Fibroblast of upper back skin (primary cell): ENCODE measurements at regions not wholly inside any gene's neighbourhood (a gene's known extent, or its start where the extent isn't known, plus 50 kb on each side); places are given as distances from the start of the nearest gene placed in this dataset.
"Not testable (repeated sequence)": the region's sequence is repeated elsewhere in the genome, so short reads cannot be mapped to it uniquely, and the experiment has no call there.

Experiments used
- DNase-seq: peaks from one replicate; pipeline ENCODE4 v3.0.0-alpha.2; 2013

DNA sequence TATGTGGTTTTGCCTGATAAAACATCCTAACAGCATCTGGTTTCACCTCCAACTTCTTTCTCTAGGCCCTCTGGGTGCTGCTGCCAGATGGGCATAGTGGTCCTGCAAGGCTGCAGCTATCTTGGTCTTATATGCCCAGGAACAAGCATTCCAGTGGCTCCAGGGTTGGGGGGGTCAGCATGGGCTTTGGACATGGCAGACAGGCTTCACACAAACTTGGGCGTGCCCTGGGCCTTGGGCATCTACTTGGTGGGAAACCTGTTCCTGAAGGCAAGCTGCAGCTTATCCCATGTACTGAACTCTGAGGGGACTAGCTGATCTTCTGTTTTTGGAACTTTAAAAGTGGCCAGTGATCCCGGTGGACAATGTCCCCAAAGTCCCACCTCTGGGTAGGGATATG lies 54.9 kb upstream of the ZNF678 start:
- no peak for DNase-seq

DNA sequence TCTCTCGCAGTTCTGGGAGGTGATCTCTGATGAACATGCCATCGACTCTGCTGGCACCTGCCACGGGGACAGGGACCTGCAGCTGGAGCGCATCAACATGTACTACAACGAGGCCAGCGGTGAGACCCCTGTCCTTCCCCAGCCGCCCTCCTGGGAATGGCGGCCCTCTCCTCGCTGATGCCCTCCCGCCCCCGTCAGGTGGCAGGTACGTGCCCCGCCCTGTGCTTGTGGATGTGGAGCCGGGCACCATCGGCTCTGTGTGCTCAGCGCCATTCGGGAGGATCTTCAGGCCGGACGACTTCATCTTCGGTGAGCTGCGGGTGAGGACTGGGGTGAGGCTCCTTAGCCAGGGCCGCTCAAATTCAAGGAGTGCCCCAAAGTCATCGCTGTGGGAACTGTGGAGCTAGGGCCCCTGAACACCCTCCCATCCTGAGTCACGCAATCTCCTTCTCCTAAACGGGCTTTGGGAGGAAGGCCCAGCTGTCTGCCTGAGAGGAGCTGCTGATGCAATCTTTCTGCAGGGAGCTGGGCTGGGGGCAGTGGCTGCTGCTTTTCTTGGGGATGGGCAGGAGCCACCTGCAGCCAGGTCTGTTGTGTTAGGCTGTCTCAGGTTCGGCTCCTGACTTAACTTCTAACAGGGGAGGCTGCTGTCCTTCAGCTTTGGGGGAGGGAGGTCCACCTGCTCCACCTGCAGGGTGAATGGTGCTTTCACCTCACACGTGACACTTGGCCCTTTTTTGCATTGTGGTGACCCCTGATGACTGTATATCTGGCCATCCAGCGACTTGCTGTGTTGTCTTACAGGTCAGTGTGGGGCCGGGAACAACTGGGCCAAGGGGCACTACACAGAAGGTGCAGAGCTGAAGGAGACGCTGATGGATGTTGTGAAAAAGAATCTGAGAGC lies 56.6 kb upstream of the ZNF678 start:
- DNase-seq: not testable (repeated sequence)

DNA sequence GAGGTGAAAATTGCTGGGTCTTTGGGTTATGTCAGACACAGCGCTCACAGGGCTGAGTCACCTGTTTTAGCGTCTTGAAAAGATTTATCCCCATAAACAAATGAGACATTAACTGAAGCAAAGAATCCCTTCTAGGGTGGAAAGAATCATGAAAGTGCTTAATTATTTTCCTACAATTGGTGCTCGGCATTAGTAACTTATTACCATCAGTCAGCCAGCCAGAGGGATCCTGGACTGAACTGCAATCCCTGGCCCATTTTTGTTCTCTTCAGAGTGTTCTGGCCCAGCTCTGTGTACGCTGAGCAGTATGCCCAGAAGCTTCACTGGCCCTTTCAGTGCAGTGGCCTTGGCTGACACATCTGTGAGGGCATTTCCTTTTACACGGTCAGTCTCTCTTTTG lies 67.3 kb upstream of the ZNF678 start:
- DNase-seq: not testable (repeated sequence)

DNA sequence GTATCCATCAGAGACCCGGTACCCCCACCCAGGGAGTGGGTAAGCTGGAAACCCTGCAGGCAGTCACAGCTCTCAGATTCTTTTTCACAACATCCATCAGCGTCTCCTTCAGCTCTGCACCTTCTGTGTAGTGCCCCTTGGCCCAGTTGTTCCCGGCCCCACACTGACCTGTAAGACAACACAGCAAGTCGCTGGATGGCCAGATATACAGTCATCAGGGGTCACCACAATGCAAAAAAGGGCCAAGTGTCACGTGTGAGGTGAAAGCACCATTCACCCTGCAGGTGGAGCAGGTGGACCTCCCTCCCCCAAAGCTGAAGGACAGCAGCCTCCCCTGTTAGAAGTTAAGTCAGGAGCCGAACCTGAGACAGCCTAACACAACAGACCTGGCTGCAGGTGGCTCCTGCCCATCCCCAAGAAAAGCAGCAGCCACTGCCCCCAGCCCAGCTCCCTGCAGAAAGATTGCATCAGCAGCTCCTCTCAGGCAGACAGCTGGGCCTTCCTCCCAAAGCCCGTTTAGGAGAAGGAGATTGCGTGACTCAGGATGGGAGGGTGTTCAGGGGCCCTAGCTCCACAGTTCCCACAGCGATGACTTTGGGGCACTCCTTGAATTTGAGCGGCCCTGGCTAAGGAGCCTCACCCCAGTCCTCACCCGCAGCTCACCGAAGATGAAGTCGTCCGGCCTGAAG lies 69.3 kb upstream of the ZNF678 start:
- DNase-seq: not testable (repeated sequence)

DNA sequence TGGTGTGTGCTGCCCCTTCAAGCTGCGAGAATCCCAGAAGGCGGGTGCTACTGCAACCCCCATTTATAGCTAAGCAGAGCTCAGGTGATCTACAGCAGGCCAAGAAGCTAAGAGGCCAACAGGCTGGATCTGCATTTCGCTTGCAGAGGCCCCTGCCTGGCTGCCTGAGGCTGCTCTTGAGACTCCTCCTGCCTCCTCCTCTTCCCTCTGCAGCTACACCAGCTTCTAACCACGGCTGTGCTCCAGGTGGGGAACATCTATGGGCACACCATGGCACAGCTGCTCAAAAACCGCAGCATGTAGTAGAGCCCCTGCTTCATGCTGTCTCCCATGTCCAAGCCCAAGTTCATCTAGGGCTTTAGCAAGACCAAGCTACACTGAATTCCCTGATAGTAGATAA lies 72.9 kb upstream of the ZNF678 start:
- no peak for DNase-seq

DNA sequence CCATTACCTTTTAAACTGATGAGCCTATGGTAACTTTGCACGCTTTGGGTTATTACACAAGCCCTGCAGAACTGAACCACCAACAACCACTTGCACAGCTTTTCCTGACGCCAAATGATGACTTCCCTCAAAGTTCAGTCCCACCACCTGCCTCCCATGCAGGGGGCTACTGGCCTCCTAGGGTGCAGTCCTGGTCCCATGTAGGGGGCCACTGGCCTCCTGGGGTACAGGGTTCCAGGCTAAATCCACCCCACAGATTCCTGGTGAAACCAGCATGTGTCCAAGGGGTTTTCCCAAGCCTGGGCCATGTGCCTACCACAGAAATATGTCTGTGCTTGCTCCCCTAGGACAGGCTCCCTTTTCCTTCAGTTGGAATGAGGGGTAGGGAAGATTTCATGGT lies 73.4 kb upstream of the ZNF678 start:
- DNase-seq: no peak

DNA sequence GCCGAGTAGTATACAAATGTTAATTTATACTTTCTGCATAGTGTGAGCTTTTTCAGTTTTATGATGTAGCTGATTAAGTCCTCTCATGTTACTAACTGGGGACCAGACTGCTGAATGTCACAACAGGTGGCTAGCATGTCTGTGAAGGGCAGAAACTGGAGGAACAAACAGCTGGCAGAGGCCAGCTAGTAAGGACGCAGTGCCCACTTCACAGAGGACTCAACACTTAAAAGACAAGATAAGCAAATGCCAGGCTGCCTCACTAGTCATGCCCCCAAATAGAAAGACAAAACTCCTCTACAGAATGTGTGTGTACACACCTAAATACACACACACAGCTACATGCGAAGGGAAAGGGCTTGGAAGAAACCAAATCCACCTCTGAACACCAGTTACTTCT lies 73.8 kb upstream of the ZNF678 start:
- no peak for DNase-seq

DNA sequence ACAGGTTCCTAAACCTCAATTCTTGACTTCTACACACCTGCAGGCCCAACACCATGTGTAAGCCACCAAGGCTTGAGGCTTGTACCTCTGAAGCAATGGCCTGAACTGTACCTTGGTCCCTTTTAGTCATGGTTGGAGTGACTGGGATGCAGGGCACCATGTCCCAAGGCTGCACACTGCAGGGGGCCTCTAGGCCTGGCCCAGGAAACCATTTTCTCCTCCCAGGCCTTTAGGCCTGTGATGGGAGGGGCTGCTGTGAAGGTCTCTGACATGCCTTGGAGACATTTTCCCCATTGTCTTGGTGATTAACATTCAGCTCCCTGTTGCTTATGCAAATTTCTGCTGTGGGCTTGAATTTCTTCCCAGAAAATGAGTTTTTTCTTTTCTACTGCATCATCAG lies 75.8 kb upstream of the ZNF678 start:
- no peak for DNase-seq

DNA sequence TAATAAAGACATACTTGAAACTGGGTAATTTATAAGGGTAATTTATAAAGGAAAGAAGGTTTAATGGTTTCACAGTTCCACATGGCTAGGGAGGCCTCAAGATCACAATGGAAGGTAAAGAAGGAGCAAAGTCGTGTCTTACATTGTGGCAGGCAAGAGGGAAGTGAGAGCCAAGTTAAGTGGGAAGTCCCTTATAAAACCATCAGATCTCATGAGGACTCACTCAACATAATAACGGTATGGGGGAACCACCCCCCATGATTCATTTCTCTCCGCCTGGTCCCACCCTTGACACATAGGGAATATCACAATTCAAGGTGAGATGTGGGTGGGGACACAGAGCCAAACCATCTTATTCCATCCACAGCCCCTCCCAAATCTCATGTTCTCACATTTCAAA lies 76.8 kb upstream of the ZNF678 start:
- no peak for DNase-seq

DNA sequence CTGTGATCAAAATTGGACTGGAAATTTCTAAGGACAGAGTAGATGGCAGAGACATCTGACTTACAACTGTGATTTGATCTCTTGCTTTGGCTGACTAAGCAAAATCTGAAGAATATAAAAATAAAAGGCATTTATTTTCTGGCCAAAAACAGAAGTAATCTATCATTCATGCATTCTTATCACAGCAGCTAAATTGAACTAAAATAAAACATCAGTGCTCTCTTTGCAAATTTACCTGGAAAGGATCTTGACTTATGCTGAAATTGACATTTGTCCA lies 81.4 kb upstream of the ZNF678 start:
- no peak for DNase-seq

DNA sequence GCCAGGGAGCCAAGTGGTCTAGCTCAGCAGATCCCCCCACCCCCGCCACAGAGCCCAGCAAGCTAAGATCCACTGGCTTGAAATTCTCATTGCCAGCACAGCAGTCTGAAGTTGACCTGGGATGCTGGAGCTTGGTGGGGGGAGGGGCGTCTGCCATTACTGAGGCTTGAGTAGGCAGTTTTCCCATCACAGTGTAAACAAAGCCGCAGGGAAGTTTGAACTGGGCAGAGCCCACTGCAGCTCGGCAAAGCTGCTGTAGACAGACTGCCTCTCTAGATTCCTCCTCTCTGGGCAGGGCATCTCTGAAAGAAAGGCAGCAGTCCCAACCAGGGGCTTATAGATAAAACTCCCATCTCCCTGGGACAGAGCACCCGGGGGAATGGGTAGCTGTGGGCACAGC lies 89.3 kb upstream of the ZNF678 start:
- DNase-seq: not testable (repeated sequence)

DNA sequence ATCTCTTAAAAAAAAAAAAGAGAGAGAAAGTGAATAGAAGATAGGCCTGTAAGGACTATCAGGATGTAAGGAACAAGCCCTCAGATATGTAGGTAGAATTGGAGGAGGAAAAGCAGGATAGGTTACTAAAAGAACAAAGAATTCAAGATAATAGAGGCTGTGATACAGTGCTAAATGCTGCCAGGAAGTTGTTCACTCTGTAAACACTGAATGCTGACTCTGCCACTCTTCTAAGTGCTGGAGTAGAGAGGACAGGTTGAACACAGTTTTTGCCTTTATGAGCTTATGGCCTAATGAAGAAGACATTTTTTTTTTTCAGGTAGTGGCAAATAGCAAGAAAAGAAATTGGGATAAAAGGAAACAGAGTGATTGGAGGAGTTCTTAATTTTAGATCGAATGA lies 90.6 kb upstream of the ZNF678 start:
- DNase-seq: no peak

DNA sequence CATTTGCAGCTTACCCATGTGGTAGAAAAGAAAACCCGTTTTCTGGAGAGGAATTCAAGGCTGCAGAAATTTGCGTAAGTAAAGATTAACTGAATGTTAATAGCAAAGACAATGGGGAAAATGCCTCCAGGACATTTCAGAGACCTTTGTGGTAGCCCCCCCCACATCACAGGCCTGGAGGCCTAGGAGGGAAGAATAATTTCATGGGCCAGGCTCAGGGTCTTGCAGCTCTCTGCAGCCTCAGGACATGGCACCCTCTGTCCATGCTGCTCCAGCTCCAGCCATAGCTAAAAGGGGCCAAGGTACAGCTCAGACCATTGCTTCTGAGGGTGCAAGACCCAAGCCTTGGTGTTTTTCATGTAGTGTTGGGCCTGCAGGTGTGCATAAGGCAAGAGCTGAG lies 92.7 kb upstream of the ZNF678 start:
- DNase-seq: no peak

DNA sequence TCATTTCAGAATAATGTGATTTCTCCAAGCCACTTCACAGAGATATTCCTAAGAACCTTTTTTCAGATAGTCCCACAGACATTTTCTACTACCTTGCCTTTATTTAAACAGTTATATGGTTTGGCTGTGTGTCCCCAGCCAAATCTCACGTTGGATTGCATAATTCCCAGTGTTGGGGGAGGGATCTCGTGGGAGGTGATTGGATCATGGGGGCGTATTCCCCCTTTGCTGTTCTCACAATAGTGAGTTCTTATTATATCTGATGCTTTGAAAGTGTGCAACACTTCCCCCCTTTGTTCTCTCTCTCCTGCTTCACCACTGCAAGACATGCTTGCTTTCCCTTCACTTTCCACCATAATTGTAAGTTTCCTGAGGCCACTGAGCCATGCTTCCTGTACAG lies 93.6 kb upstream of the ZNF678 start:
- no peak for DNase-seq

DNA sequence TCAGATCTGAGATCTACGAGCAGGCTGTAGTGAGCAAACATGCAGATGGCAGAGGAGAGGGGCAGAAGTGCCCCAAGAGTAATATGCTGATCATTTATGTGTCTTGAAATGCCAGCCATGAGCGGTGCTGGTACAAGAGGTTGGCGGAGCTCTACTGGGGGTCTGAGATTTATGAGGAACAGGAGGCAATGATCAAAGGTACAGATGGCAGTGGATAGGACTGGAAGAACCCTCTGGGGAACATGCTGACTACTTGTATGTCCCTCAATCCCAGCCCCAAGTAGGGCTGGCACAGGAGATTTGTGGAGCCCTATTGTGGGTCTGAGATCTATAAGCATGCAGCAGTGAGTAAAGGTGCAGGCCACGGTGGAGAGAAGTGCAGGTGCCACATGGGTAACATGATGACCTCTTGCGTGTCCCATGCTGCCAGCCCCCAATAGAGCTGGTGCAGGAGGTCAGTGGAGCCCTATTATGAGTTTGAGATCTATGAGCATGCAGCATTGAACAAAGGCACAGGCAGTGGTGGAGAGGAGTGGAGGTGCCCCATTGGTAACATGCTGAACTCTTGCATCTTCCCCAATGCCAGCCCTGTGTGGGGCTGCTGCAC lies 97.2 kb upstream of the ZNF678 start:
- no peak for DNase-seq

DNA sequence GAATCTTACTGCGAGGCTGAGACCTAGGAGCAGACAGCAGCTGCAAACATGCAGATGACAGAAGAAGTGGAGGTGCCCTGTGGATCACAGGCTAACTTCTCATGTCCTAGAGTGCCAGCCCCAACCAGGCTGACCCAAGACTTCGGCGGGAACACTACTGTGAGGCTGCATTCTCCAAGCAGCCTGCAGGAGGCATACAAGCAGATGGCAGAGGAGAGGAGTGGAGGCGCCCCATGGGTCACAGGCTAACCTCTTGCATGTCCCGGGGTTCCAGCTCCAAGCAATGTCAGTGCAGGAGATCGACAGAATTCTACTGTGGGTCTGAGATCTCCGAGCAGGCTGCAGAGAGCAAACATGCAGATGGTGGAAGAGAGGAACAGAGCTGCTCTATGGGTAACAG lies 98.1 kb upstream of the ZNF678 start:
- DNase-seq: no peak

DNA sequence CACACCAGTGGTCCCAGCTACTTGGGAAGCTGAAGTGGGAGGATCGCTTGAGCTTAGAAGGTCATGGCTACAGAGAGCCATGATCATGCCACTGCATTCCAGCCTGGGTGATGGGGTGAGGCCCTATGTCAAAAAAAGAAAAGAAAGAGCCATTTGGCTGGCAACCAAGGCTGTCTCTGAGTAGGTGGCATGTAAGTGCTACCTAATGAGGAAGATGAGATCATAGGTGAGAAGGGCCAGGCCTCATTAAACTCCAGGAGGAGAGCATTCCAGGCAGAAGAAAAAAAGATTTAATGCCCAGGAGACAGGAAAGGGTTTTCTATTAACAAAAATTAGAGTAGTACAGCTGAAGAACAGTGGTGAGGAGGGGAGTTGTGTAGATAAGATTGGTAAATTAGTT lies 103.4 kb upstream of the ZNF678 start:
- no peak for DNase-seq

DNA sequence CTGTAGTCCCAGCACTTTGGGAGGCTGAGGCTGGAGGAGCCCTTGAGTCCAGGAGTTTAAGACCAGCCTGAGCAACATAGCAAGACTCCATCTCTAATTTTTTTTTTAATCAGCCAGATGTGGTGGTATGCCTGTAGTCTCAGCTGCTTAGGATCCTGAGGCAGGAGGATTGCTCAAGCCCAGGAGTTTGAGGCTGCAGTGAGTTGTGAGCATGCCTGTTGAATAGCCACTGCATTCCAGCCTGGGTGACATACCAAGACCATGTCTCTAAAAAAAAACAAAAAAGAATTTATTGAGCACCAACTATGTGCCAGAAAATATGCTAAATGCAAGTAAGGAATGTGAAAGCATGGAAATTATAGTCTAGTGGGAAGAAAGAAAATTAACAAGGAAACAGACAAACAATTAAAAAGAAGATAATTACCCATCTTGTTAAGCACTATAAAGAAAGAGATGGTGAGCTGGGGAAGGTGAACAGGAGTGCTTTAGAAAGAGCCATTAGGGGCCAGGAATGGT lies 104.0 kb upstream of the ZNF678 start:
- DNase-seq: peak; percentile 28

DNA sequence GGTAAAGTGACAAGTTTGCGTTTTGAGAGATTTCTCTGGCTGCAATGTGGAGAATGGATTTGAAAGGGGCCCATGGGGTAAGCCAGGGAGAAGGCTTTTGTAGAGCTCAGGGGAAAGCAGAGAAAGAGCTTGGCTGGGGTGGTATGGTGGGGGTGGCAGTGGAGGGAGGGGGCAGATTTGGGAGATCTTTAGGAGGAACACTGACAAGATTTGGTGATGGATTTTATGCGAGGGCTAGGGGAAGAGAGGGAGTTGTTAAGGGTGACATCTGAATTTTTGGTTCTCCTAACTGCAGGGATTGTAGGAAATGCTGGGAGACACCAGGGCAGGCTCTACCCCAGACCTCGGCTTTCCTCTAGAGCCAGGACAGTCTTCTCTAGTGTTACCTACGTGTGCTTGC lies 108.7 kb upstream of the ZNF678 start:
- DNase-seq: no peak

DNA sequence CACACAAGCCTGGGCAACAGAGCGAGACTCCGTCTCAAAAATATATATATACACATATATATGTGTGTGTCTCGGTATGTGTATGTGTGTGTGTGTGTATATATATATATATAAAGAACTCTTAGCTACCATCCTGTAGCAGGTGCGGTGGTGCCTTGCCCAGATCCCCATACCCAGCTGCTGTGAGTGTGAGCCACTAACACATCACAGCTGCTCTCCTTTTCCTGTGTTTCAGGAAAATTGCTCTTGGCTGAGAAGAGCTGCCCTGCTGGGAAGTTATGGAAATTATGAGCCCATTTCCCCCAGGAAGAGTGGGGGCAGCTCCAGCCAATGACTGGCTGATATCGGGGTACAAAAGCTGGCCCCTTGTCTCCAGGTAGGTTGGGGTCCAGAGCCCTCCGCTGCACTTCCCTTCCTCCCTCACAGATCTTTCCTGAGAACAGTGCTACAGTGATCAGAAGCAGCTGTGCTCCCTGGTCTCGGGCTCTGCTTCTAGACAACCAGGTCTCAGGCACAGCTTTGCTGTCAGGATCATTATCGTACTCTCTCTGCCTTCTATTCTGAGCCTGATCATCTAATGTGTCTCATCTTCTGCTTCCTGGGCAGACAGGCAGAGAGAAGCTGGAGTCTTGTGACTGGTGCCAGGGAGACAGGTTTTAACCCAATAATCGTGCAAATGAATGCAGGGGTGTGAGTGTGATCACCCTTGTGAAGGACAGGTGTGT lies 109.6 kb upstream of the ZNF678 start:
- DNase-seq: no peak

DNA sequence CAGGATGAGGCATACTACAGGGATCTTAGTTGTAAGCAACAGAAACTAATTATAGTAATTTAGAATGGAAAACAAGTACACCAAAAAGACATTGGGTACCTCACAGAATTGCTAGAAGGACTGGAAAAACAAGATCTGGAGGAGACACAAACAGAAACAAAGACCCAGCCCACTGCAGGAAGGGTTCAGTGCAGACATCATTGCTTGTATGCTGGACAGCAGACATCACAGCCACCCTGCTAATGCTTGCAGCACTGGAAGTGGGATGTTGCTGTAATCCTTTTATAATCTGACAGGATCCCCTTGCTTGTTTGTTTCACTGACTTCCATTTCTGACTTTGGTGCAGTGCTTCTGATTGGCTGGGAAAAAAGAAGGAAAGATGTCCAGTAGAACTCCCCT lies 111.4 kb upstream of the ZNF678 start:
- no peak for DNase-seq

DNA sequence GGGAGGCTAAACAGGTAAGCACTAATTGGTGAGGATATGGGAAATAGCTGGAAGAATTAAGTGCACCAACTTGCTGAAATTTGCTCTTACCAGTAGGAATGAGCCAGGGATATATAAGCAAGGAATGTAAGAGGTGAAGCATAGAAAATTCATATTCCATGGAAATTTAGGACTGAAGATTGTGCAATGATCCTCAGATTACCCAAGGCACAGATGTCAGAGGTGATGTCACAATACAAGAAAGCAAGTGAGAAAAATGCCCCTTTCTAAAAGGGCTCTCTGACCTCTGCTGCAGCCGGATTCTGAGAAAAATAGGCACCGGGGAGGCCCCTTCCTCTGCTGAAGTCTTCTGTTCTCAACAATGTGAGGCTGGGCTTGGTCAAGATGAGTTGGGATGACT lies 112.3 kb upstream of the ZNF678 start:
- no peak for DNase-seq

DNA sequence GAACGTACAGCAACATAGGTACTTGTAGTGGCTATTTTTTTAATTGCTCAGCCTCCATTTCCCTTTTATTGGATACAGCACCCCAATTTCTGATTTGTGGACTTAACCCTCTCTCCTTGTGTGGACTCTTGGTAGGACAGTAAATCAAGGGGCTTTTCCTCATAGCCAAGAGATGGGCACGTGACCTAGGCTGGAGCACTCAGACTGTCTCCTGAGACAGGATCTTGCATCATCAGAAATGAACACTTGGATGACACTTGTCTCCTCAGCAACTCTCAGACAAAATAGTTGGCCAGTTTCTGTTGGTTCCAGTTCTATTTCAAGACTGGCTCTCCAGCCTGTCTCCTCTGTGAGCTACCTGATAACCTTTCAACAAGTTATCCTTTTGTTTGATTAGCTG lies 112.9 kb upstream of the ZNF678 start:
- no peak for DNase-seq
